ENCODE measurements at regions not wholly inside any gene's neighbourhood (a gene's known extent, or its start where the extent isn't known, plus 50 kb on each side); places are given as distances from the start of the nearest gene placed in this dataset.

- TF ChIP-seq CTCF (IDR thresholded peaks at IDR 0.05), result no peak
- TF ChIP-seq POLR2AphosphoS5 (IDR thresholded peaks at IDR 0.05), result no peak
- TF ChIP-seq POLR2A (IDR thresholded peaks at IDR 0.05), result no peak
- TF ChIP-seq EP300 (IDR thresholded peaks at IDR 0.05), result no peak
These were observed 86.5 kb downstream of the LSM5 start for GRCh38 chr7:32403463-32404229.

All from suprapubic skin (tissue), 4 donors.